Umbilical cord (tissue), 1 donor: ENCODE measurements at regions not wholly inside any gene's neighbourhood (a gene's known extent, or its start where the extent isn't known, plus 50 kb on each side); places are given as distances from the start of the nearest gene placed in this dataset.

Experiments used
- DNase-seq: peaks from one replicate; pipeline ENCODE4 v3.0.0-alpha.2; 2015; ENCODE audit warnings: low spot score

DNA sequence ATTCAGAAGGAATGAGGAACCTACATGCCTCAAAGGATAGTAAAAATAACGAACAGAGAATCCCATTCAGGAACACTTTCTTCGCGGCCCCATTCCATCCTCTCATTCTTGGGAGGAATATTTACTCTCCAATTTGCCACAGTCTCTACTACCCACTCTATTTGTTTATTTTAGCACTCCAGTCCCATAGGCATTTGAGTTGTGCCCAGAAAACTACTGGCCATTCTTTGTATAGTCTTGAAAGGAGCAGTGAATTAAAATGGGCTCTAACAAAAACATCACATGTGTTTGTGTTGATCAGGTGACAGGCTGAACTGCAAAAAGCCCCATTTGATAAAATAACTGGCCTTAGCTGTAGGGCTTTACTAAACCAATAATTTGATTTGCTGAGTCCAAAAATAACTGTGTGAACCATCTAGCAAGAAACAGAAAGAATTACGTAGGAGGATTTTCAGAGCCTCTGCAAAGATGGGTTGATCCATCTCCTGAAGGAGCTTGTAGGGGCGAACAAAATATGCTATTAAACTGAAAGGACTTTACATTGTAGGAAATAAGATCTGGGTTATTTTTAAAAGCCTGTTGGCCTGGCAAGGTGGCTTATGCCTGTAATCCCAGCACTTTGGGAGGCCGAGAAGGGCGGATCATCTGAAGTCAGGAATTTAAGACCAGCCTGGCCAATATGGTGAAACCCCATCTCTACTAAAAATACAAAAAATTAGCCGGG is 142.3 kb upstream of the CPNE8 start:
- peak; percentile 71 for DNase-seq

DNA sequence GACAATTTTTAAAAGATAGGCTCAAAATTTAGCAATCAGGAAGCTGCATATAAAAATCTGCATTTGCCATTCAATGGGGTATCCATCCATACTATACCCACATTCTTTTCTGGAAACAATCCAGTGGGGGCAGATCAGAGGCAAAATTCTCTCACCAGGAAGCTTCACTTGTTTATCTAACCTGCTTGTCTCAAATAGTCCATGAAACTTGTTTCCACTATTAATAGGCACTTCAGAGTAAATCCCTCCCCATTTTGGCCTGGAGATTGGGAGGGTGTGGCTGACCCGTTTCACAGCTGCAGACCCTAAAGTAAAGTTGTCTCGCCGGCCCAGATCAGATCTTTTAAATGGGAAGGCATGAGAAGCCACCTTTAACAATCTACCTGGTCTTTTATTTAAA is 139.4 kb upstream of the CPNE8 start:
- no peak for DNase-seq

DNA sequence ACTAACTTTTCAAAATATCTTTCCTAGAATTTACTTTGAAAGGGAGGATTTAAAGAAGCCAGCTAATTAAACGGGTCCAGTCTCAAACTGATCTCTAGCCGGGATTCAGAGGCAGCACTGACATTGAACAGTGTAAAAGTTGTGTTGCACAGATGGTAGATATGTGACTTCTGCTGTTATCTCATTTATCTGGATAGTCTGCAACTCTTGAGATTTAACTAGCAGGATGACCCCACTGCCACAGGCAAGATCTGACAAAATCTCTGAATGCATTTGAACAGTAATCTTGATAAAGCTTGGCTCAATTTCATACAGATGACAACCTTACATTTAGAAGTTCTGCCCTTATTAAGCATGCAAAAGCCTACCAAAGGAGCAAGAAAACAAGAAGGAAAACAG is 138.0 kb upstream of the CPNE8 start:
- peak; percentile 84 for DNase-seq

DNA sequence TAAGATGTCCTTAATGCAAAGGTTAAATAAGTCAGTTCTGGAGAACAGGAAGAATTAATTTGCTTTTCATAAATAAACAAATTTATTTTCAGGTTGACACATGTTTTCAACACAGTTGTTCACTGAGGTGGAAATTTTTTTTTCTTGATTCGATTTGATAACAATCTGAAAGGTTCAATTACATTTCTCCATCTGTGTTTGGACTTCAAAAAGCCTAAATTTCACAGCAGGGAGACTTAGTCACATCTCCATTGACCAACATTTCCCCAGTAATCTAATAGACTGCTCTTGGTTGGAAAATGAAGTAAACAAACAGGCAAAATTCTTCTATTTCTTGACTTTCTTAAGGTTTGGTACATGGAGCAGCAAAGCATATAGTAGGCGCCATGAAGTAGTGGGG is 134.9 kb upstream of the CPNE8 start:
- DNase-seq: no peak

DNA sequence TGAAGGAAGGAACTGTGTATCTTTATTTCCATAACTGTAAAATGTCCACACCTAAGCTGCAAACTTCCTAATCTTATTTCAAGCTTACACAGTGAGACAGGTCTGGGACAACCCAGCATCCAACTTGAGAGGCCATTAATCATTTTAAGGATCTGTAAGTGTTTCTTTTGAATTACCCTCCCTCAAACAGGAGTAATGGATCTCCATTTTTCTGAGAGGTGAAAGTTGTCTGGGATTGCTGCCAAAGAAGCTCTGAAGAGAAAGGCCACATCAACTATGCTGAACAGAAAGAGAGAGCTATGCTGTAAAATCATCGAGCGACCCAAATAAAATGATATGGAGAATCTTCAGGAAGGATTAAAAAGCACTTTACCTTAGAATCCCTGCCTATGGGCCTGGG is 131.7 kb upstream of the CPNE8 start:
- DNase-seq: no peak

DNA sequence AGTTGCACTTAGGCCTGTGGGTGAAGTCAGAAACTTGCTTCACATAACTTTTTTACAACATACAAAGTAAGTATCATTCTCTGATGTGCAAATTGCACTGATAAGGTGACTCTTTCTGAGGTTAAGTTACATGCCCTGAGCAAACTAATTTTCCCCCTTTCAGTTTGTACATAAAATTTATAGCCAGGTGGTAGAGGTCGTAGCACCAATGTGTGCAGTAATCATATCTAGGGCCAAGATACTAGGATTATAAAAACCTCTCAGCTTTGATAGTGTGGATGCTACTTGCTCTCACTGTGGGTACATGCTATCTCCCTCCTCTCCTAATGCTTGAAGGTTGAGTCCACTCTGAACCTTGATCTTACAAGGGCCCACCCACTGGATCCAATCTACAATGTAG is 130.7 kb upstream of the CPNE8 start:
- DNase-seq: no peak

DNA sequence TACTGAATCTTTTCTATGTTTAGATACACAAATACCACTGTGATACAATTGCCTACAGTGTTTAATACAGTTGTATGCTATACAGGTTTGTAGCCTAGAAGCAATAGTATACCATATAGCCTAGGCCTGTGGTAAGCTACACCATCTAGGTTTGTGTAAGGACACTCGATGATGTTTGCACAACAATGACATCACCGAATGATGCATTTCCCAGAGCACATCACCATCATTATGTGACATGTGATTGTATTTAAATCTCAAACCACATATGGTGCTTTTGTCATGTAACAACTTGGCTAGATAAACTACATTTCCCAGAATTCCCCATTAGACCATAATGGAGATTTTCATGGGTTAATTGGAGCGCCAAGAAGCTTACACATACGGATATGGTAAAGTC is 128.4 kb upstream of the CPNE8 start:
- DNase-seq: no peak

DNA sequence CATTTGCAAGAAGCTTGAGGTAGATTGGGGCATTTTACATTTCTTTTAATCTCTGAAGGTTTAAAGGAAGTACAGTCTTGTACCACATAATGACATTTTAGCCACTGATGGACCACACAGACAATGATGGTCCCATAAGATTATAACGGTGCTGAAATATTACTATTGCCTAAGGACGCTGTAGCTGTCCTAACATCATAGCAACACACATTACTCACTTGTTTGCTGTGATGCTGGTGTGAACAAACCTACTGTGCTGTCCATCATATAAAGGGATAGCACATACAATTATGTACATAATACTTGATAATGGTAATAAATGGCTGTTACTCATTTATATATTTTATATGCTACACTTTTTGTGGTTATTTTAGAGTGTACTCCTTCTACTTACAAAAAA is 127.1 kb upstream of the CPNE8 start:
- DNase-seq: no peak

DNA sequence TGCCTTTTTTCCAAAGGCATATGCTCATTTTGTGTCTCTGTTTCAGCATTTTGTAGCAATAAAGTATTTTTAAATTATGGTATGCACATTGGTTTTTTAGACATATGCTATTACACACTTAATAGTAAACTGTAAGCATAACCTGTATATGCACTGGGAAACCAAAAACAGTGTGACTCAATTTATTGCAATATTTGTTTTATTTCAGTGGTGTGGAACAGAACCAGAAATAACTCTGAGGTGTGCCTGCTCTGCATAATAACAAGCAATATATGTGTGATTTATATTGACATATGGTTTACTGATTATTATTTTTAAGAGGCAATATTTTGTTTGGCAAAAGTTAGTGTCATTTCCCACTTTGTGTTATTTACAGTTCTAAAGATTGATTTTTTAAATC is 126.6 kb upstream of the CPNE8 start:
- DNase-seq: no peak

DNA sequence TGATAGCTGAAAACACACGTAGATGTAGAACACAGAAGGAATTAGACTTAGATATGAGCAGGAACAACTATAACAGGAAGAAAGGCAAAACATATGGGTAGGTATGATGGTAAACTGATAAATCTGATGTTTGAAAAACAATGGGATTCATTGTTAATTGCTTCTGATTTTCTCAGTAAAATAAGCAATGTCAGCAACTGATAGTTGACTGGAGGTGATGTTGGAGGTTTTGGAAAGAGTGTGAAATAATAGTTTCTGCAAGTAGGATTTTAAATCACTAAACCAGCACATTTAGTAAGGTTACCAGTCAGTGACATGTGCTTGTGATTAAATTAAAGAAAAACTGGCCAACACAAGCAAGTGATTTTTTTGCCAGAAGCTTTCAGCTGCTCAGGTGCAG is 123.0 kb upstream of the CPNE8 start:
- DNase-seq: no peak

DNA sequence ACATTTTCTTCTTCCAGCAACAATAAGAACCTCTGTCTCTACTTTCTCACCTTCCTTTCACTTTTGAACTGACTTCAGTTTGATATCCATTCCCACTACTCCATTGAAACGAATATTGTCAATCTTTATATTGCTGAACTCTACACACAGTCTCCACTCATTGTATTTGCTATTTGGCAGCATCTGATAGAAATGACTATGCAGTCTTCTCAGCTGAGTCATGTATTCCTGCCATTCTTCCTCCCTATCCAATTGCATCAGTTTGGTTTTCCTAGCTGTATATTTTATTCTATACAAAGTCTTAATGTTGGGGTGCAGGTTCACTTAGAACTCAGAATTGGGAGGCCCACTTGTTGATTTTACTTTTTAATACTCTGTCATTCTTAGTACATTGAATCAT is 107.5 kb upstream of the CPNE8 start:
- no peak for DNase-seq

DNA sequence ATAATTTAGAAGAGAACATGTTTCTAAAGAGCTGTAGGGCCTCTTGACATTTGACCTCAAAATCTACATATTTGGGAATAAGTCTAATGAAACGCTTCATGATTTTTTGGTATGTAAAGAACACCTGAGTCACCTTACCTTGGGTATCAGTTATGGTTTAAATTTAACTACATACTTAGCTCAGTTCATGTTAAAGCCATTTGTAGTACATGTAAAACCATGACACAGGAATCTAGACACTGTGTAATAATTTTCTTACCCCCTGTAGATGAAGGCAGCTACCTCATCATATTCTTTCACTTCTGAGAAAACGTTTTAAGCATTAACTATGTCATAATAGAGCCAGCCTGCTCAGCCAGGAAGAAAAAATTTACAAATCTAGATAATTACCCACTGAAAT is 105.8 kb upstream of the CPNE8 start:
- DNase-seq: no peak

DNA sequence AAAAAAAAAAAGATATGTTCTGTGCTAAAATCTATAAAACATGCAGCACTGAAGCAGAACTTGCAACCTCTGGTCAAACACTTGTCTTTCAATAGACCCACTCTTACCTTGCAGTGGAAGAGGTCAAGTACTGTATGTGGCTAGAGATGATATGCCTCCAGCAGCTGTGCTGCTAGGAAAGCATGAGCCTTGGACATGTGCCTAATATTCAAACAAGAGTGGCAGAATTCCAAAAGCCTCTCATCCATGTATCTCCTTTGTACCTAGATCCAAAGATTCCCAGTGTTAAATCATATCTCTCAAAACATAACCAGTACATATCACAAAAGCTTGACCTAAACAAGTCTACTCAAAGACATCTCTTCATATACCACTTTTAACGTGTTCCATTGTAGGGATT is 105.0 kb upstream of the CPNE8 start:
- no peak for DNase-seq

DNA sequence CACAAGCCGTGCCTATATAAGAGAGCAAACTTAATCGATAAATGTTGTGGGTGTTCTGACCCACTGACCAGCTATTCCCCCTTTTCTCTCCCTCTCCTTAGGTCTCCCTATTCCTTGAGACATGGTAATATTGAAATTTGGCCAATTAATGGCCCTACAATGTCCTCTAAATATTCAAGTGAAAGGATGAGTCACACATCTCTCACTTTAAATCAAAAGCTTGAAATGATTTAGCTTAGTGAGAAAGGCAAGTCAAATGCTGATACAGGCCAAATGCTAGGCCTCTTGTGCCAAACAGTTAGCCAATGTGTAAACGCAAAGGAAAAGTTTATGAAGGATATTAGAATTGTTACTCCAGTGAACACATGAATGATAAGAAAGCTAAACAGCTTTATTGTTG is 102.2 kb upstream of the CPNE8 start:
- no peak for DNase-seq

DNA sequence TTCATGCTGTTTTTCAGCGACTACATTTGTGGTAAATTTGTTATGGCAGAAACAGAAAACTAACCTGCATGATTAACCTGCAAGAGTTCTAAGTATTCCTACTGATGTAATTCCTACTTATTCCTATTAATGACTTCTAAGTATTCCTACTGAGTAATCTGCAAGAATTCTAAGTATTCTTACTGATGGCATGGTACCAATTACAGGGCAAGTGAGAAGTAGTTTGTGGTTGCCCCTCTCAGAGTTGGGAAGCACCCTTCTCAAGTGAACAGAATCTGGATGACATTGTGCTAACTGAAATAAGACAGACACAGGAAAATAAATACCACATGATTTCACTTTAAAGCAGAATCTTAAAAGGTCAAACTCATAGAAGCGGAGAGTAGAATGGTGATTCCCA is 100.9 kb upstream of the CPNE8 start:
- no peak for DNase-seq

DNA sequence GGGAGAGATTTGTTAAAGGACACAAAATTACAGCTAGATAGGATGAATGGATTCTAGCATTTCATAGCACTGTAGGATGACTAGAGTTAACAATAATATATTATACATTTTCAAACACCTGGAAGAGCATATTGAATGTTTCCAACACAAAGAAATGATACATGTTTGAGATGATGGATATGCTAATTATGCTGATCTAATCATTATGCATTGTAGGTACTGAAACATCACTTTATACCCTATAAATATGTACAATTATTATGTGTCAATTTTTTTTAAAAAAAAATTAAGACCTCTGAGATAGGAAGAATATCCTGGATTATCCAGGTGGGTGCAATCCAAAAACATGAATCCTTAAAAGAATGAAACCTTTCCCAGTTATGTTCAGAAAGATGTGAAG is 100.3 kb upstream of the CPNE8 start:
- no peak for DNase-seq

DNA sequence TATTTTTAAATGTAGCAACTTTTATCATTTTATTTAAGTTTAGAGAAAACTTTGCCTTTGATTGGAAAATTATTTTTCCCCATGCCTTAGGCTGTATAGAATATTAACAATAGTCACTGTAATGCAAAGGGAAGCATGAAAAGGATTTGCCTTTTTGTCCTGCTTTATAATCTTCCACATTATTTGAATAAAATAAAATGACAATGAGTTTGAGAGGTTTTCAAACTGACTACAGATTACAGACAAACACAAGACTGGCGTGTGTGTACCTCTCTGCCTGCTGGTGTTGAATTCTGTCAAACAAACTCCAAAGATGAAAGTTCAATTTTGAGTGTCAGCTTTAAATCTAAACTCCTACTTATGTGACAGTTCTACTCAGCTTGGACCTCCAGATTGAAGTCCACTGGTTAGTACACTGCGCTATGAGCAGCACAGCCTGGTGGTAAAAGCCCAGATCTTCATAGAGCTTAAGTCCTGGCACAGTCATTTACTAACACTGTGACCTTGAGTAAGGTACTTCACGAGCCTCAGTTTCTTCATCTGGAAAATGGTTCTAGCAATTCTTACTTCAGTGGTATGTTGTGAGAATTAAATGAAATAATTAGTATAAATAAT is 98.3 kb upstream of the CPNE8 start:
- DNase-seq: no peak

DNA sequence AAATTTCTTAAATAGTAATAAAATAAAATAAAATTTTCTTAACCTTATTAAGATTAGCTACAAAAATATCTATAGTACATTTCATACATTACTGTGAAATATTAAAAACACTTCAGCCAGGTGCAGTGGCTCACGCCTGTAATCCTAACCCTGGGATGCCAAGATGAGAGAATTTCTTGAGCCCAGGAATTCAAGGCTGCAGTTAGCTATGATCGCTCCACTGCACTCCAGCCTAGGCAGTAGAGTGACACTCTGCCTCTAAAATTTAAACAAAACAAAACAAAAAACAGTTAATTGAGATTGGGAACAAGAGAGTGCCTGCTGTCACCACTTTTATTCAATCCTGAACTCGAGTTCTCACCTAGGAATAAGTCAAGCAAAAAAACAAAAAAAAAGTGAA is 95.0 kb upstream of the CPNE8 start:
- DNase-seq: no peak

DNA sequence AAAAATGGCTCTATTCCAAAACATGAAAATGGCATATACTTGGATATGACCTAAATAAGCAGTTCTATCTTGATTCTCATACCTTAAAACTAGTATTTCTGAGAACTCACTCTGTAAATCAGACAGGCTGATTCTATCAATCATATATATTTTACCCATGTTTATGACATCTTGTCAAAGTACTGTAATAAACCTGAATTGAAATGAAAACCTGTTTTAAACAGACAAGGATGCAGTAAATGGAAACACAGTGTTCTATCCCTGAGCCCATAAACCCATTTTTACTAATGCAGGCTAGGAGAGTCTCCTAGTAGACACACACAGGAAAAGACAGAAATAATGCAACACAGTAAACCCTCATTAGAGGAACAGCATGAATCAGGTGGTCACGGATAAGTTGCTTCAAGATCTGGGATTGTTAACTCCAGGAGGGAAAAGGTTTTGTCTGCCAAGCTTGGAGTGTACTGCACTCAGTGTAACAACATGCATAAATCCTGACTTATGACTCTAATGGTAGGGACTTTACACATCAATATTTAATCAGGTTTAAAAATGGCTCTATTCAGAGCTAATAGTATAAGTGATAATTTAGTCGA is 93.6 kb upstream of the CPNE8 start:
- DNase-seq: no peak

DNA sequence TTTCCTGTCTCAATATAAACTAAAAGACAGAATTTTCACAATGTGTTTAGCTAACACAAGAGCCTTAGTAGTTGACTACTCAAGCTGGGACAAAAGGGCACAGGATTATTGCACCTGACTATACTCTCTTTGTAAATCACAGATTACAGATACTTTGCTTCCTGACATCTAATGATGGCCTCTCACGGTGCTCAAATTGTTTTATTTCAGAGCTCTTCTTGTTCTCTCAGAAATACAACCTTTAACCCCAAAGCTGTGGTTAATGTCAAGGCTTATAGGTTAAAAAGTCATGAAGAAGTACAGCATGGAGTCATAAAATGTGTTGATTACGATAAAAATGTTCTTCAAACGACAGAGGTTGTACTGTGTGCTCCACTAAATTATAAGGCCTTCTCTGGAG is 89.9 kb upstream of the CPNE8 start:
- no peak for DNase-seq

DNA sequence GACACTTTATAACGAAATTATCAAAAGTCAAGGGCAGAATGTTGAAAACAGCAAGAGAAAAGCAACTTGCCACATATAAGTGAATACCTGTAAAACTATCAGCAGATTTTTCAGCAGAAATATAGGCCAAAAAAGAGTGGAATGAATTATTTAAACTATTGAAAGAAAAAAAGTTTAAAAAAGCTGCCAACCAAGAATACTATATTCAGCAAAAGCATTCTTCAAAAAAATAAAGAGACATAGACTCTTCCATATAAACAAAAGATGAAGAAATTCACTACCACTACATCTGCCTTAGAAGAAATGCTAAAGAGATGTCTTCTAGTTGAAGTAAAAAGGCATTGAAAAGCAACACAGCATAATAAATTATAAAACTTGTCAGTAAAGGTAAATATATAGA is 80.6 kb upstream of the CPNE8 start:
- no peak for DNase-seq

DNA sequence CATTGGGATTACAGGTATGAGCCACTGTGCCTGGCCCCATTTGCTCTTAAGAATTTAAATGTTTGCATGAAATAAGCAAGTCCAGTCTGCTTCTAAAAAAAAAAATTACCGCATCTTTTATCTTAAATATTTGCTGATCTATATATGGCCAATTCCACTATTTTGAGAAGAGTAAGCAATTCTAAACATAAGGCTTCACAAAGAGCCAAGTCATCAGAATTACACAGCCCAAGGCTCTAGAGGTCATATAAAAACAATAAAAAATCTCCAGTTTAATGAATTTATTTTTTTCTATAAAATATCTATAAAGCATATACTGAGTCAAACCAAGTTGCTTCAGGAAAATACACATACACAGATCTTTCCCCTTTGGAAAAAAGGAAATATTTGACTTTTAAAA is 79.0 kb upstream of the CPNE8 start:
- no peak for DNase-seq

DNA sequence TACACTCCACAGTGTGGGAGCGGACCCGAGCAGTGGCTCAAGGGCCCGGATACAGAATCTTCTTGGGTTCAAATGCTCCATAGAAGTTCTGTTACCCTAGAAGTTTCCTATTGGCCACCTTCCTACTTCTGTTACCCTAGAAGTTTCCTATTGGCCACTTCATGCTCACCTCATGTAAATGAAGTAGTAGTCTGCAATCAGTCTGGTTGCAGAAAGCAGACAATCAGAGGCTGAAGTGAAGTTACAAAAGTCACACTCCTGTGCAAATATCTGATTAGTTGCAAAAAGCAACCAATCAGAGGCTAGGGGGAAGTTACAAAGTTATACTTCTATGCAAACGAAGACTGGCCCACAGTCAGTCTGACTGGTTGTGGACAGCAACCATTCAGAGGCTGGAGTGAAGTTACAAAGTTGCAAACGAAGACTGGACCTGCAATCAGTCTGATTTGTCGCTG is 77.8 kb upstream of the CPNE8 start:
- DNase-seq: no peak
